DOHH2 (cell line): ENCODE measurements at regions not wholly inside any gene's neighbourhood (a gene's known extent, or its start where the extent isn't known, plus 50 kb on each side); places are given as distances from the start of the nearest gene placed in this dataset.

Experiments
- EZH2phosphoT487 ChIP-seq: fragments of 200-600 bp; sonication (generic); IDR thresholded peaks from 2 replicates; pipeline ENCODE4 v1.6.1; 2017; ENCODE audit warnings: borderline replicate concordance, mild to moderate bottlenecking, antibody characterized with exemption, low read length, moderate library complexity, mixed read lengths
- TF ChIP-seq, protein P1 (sequence below): fragments of 200-600 bp; sonication (generic); IDR thresholded peaks from one replicate; pipeline ENCODE4 v1.5.1; 2014; ENCODE audit warnings: antibody characterized with exemption, mild to moderate bottlenecking, low read depth, low read length; ENCODE audit not compliant: poor library complexity, severe bottlenecking

DNA sequence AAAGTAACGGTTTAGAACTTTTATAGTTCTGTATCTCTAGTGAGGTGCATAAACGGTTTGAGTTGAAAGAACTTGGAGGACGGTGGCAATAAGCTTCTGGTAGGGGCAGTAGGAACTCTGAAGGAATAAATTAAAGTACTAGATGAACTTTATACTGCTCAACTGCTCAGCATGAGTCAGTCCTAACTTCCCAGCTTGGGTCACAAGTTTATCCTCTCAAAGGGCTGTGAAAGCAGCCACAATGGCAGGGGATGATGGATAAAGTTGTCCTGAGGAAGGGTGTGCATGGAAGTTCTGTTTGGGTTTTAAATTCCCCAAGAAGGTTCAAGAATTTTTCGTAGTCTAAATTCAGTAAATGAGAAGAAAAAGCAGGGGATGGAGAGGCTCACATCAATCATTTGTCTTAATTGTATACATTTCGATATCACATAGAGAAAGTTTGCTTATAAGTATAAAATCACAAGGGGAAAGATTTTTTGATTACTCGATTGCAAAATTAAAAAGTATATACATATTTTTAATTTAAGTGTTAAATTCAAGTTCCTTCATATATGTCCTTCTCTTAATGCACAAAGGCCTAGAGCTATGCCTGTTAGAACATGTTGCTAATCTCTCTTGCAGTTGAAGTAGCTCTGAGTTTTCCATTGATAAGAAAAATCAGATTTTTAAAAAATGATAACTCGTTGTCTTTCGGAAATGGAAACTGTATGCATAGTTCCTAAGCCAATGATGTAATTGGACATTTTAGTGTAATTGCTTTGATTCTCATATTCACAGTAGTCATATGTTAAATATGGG is 55.3 kb upstream of the JAG1 start:
- TF ChIP-seq, protein P1, sequence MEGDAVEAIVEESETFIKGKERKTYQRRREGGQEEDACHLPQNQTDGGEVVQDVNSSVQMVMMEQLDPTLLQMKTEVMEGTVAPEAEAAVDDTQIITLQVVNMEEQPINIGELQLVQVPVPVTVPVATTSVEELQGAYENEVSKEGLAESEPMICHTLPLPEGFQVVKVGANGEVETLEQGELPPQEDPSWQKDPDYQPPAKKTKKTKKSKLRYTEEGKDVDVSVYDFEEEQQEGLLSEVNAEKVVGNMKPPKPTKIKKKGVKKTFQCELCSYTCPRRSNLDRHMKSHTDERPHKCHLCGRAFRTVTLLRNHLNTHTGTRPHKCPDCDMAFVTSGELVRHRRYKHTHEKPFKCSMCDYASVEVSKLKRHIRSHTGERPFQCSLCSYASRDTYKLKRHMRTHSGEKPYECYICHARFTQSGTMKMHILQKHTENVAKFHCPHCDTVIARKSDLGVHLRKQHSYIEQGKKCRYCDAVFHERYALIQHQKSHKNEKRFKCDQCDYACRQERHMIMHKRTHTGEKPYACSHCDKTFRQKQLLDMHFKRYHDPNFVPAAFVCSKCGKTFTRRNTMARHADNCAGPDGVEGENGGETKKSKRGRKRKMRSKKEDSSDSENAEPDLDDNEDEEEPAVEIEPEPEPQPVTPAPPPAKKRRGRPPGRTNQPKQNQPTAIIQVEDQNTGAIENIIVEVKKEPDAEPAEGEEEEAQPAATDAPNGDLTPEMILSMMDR = no peak
- no peak for TF ChIP-seq EZH2phosphoT487
